NOMO-1 treated with dmso at 0.1 percent for 144 hours (cell line): ENCODE measurements at regions not wholly inside any gene's neighbourhood (a gene's known extent, or its start where the extent isn't known, plus 50 kb on each side); places are given as distances from the start of the nearest gene placed in this dataset.

Source experiments
- DNase-seq: peaks from one replicate; lab custom pipeline; 2025; ENCODE audit not compliant: unreplicated experiment; lab: John Stamatoyannopoulos, UW

- no peak for DNase-seq
Measured at GRCh38 chr10:6657669-6658068, 77.6 kb upstream of the PRKCQ start.

- no peak for DNase-seq
Measured at GRCh38 chr10:6657196-6657595, 77.1 kb upstream of the PRKCQ start.

- DNase-seq, result no peak
Measured at GRCh38 chr10:6654571-6654970, 74.5 kb upstream of the PRKCQ start.

GRCh38 chr10:6650586-6650985 lies 70.5 kb upstream of the PRKCQ start:
- DNase-seq, result no peak

- DNase-seq, result no peak
Measured at GRCh38 chr10:6649903-6650302, 69.8 kb upstream of the PRKCQ start.

- DNase-seq, result no peak
Measured at GRCh38 chr10:6648894-6649720, 69.0 kb upstream of the PRKCQ start.

- no peak for DNase-seq
Measured at GRCh38 chr10:6647811-6648526, 67.9 kb upstream of the PRKCQ start.

GRCh38 chr10:6643962-6644361 lies 63.9 kb upstream of the PRKCQ start:
- DNase-seq, result no peak

- no peak for DNase-seq
Measured at GRCh38 chr10:6642876-6643275, 62.8 kb upstream of the PRKCQ start.

GRCh38 chr10:6640433-6641040 lies 60.5 kb upstream of the PRKCQ start:
- DNase-seq, result no peak

- DNase-seq, result no peak
Measured at GRCh38 chr10:6637053-6637452, 57.0 kb upstream of the PRKCQ start.

GRCh38 chr10:6635784-6636183 lies 55.7 kb upstream of the PRKCQ start:
- no peak for DNase-seq
